Transverse colon (tissue), 4 donors: ENCODE measurements at regions not wholly inside any gene's neighbourhood (a gene's known extent, or its start where the extent isn't known, plus 50 kb on each side); places are given as distances from the start of the nearest gene placed in this dataset.

Experiments used
- DNase-seq: peaks from one replicate; pipeline ENCODE4 v3.0.0-alpha.2; 2019
- H3K27ac ChIP-seq, 4 donors: fragments of 200-600 bp; sonication (generic); 2 replicates each; pipeline ENCODE4 v1.5.1; 2016 to 2018; ENCODE audit warnings: inconsistent platforms in 4 of 4
- H3K27me3 ChIP-seq: fragments of 200-600 bp; sonication (generic); 2 replicates; pipeline ENCODE4 v1.5.1; 2017; ENCODE audit warnings: inconsistent platforms
- H3K36me3 ChIP-seq, 4 donors: fragments of 200-600 bp; sonication (generic); 2 replicates each; pipeline ENCODE4 v1.5.1; 2017 to 2019; ENCODE audit warnings: inconsistent platforms in 4 of 4
- H3K4me1 ChIP-seq, 4 donors: fragments of 200-600 bp; sonication (generic); 2 replicates each; pipeline ENCODE4 v1.5.1; 2017 to 2020; ENCODE audit warnings: inconsistent platforms in 4 of 4
- H3K4me3 ChIP-seq, 4 donors: fragments of 200-600 bp; sonication (generic); 1 replicate in 1 of 4; 2 replicates in 3 of 4; pipeline versions ENCODE4 v1.5.1 to v1.6.1; 2017 to 2019; ENCODE audit warnings: inconsistent platforms in 4 of 4
- H3K9me3 ChIP-seq, 2 donors: fragments of 200-600 bp; sonication (generic); 2 replicates each; pipeline ENCODE4 v1.5.1; 2017 to 2019; ENCODE audit warnings: inconsistent platforms in 2 of 2
- CTCF ChIP-seq, 5 experiments: fragments of 200-600 bp in 3 of 5; fragments of 450-650 bp in 2 of 5; sonication (generic) in 3 of 5; IDR thresholded peaks; 1 replicate in 2 of 5; 2 replicates in 3 of 5; pipeline ENCODE4 v1.5.1; 2016 to 2017; ENCODE audit warnings: antibody characterized with exemption in 5 of 5, inconsistent platforms in 3 of 5, mild to moderate bottlenecking in 2 of 5, moderate library complexity in 1 of 5
- EP300 ChIP-seq: sonication (generic); formaldehyde crosslinking; IDR thresholded peaks from one replicate; pipeline ENCODE4 v1.6.1; 2017; ENCODE audit warnings: antibody characterized with exemption, low read depth
- POLR2A ChIP-seq: fragments of 450-650 bp; IDR thresholded peaks from one replicate; pipeline ENCODE4 v1.6.1; 2016; ENCODE audit warnings: antibody characterized with exemption, mild to moderate bottlenecking, moderate library complexity
- POLR2AphosphoS5 ChIP-seq, 3 donors: sonication (generic); formaldehyde crosslinking; IDR thresholded peaks; one replicate each; pipeline ENCODE4 v1.6.1; 2016; ENCODE audit warnings: antibody characterized with exemption in 3 of 3
- WGBS, 2 donors: methylation state at CpG; one replicate each; pipeline ENCODE4 v1.1.5; 2018; ENCODE audit warnings: low coverage in 1 of 2; 5-methylcytosine and 5-hydroxymethylcytosine counted together
- in situ Hi-C, 4 donors: fragments of 200-750 bp; cut with MboI; loops; one replicate each; pipeline versions ENCODE4 v1.15.0 to v1.15.1; 2017; ENCODE audit warnings: low sequenced_read_pairs in 3 of 4, low pct_ligation_motif_present in 1 of 4, low pct_unique_long_range_greater_than_20kb in 1 of 4
- intact Hi-C: fragments of 100-400 bp; cut with DNase I; formaldehyde crosslinking; loops from one replicate; pipeline ENCODE4 v1.15.1; 2023; ENCODE audit warnings: low total_unique reads

- no peak overlapping the region for H3K27ac ChIP-seq
- no peaks in the 10 kb centered on the region for H3K36me3 ChIP-seq
- DNase-seq, result no peak
- in situ Hi-C loops, result no loop called here
- no peak overlapping the region for H3K4me3 ChIP-seq
- intact Hi-C loops, result no loop called here
- H3K27me3 ChIP-seq, result no peaks in the 10 kb centered on the region
- WGBS, 2 donors, result 70 to 72% methylated on average over 5 of the region's 5 CpGs
- H3K9me3 ChIP-seq, result no peaks in the 10 kb centered on the region
- no peak for TF ChIP-seq POLR2AphosphoS5 (IDR thresholded peaks at IDR 0.05)
- TF ChIP-seq CTCF (IDR thresholded peaks at IDR 0.05), result no peak
- no peak for TF ChIP-seq EP300
- no peak for TF ChIP-seq POLR2A
- no peaks in the 10 kb centered on the region for H3K4me1 ChIP-seq
Observed at GRCh38 chr4:59217910-59218631, 1982.1 kb upstream of the ADGRL3 start.

GRCh38 chr4:59222221-59222620 lies 1977.9 kb upstream of the ADGRL3 start:
- DNase-seq, result no peak
- Histone ChIP-seq H3K27me3 (no peaks in the 10 kb centered on the region), H3K9me3 (no peaks in the 10 kb centered on the region), H3K27ac (no peak overlapping the region), H3K4me1 (no peaks in the 10 kb centered on the region), H3K36me3 (no peaks in the 10 kb centered on the region), H3K4me3 (no peak overlapping the region)
- WGBS, 2 donors, result 65 to 68% methylated on average over 4 of the region's 4 CpGs
- in situ Hi-C loops, result no loop called here
- intact Hi-C loops, result no loop called here
- no peak for TF ChIP-seq EP300
- TF ChIP-seq POLR2AphosphoS5 (IDR thresholded peaks at IDR 0.05), result no peak
- no peak for TF ChIP-seq POLR2A
- TF ChIP-seq CTCF (IDR thresholded peaks at IDR 0.05), result no peak

- no peaks in the 10 kb centered on the region for H3K9me3 ChIP-seq
- H3K36me3 ChIP-seq, result no peaks in the 10 kb centered on the region
- no peak for DNase-seq
- no peaks in the 10 kb centered on the region for H3K4me1 ChIP-seq
- TF ChIP-seq EP300, result no peak
- intact Hi-C loops, result no loop called here
- no peaks in the 10 kb centered on the region for H3K27me3 ChIP-seq
- no peak overlapping the region for H3K4me3 ChIP-seq
- WGBS, 2 donors, result 25 to 27% methylated on average over 2 of the region's 2 CpGs
- no peak overlapping the region for H3K27ac ChIP-seq
- in situ Hi-C loops, result no loop called here
Observed at GRCh38 chr4:59223292-59223941, 1976.7 kb upstream of the ADGRL3 start.

- no peaks in the 10 kb centered on the region for H3K9me3 ChIP-seq
- intact Hi-C loops (no loop called here), in situ Hi-C loops (no loop called here)
- TF ChIP-seq EP300 (no peak), POLR2AphosphoS5 (IDR thresholded peaks at IDR 0.05) (no peak), CTCF (IDR thresholded peaks at IDR 0.05) (no peak), POLR2A (no peak)
- no peak for DNase-seq
- no peak overlapping the region for H3K27ac ChIP-seq
- no peaks in the 10 kb centered on the region for H3K4me1 ChIP-seq
- 56% methylated on average over 3 of the region's 3 CpGs; no CpG with 5 or more reads in 1 of the 2 donors for WGBS, 2 donors
- no peaks in the 10 kb centered on the region for H3K36me3 ChIP-seq
- H3K4me3 ChIP-seq, result no peak overlapping the region
- H3K27me3 ChIP-seq, result no peaks in the 10 kb centered on the region
Observed at GRCh38 chr4:59238212-59238611, 1961.9 kb upstream of the ADGRL3 start.
